Neural cell (in vitro differentiated cells): ENCODE measurements at regions not wholly inside any gene's neighbourhood (a gene's known extent, or its start where the extent isn't known, plus 50 kb on each side); places are given as distances from the start of the nearest gene placed in this dataset.

Experiments used
- H2AFZ ChIP-seq: fragments of 200-600, 300-800 bp; sonication (generic), shearing (Covaris generic); 2 replicates; pipeline ENCODE4 v1.6.0; 2014; ENCODE audit warnings: low read depth, mild to moderate bottlenecking, antibody characterized with exemption, low read length, moderate library complexity
- H3F3A ChIP-seq: fragments of 200-600 bp; shearing (Covaris generic); 2 replicates; pipeline ENCODE4 v1.6.1; 2016; ENCODE audit warnings: mild to moderate bottlenecking, moderate library complexity, mixed read lengths, antibody characterized with exemption, low read length; ENCODE audit not compliant: insufficient read depth, poor library complexity, severe bottlenecking
- H3K27ac ChIP-seq: fragments of 200-600, 300-800 bp; sonication (generic), shearing (Covaris generic); 2 replicates; pipeline ENCODE4 v1.5.1; 2014; ENCODE audit warnings: mild to moderate bottlenecking, low read length, moderate library complexity
- H3K27me3 ChIP-seq: fragments of 300-800, 200-600 bp; sonication (generic), shearing (Covaris generic); 2 replicates; pipeline ENCODE4 v1.6.0; 2014; ENCODE audit warnings: mild to moderate bottlenecking, low read depth, low read length, moderate library complexity; ENCODE audit not compliant: insufficient read depth
- H3K36me3 ChIP-seq: fragments of 300-800, 200-600 bp; sonication (generic), shearing (Covaris generic); 2 replicates; pipeline ENCODE4 v1.5.1; 2014; ENCODE audit warnings: mild to moderate bottlenecking, antibody characterized with exemption, low read length, moderate library complexity; ENCODE audit not compliant: insufficient read depth
- H3K4me2 ChIP-seq: fragments of 300-800, 200-600 bp; sonication (generic), shearing (Covaris generic); 2 replicates; pipeline ENCODE4 v1.6.0; 2014; ENCODE audit warnings: mild to moderate bottlenecking, low read length
- H3K4me3 ChIP-seq: fragments of 300-800, 200-600 bp; sonication (generic), shearing (Covaris generic); 2 replicates; pipeline ENCODE4 v1.5.1; 2014; ENCODE audit warnings: mild to moderate bottlenecking, low read length, moderate library complexity
- H3K79me2 ChIP-seq: fragments of 200-600 bp; shearing (Covaris generic); replicated peaks from 2 replicates; pipeline ENCODE4 v1.6.0; 2014; ENCODE audit warnings: mild to moderate bottlenecking, low read length, moderate library complexity; ENCODE audit not compliant: insufficient read depth
- H3K9ac ChIP-seq: fragments of 300-800, 200-600 bp; sonication (generic), shearing (Covaris generic); 2 replicates; pipeline ENCODE4 v1.6.1; 2016; ENCODE audit warnings: mild to moderate bottlenecking, low read length, mixed read lengths
- H3K9me2 ChIP-seq: fragments of 200-600 bp; shearing (Covaris generic); 2 replicates; pipeline ENCODE4 v1.6.1; 2016; ENCODE audit warnings: mild to moderate bottlenecking, low read length, mixed read lengths; ENCODE audit not compliant: insufficient read depth
- H3K9me3 ChIP-seq: fragments of 200-600, 300-800 bp; sonication (generic), shearing (Covaris generic); 2 replicates; pipeline ENCODE4 v1.6.1; 2016; ENCODE audit warnings: mild to moderate bottlenecking, mixed run types, low read length, moderate library complexity, mixed read lengths
- H4K20me1 ChIP-seq: fragments of 200-600 bp; shearing (Covaris generic); 2 replicates; pipeline ENCODE4 v1.6.1; 2016; ENCODE audit warnings: mild to moderate bottlenecking, mixed run types; ENCODE audit not compliant: insufficient read depth
- EP300 ChIP-seq: fragments of 450-650 bp; conservative IDR thresholded peaks from 2 replicates; pipeline ENCODE4 v1.6.1; 2014; ENCODE audit warnings: antibody characterized with exemption, mild to moderate bottlenecking, moderate library complexity; ENCODE audit not compliant: poor library complexity, severe bottlenecking
- EZH2 ChIP-seq: fragments of 200-600, 300-800 bp; shearing (Covaris generic), sonication (generic); IDR thresholded peaks from 2 replicates; pipeline ENCODE4 v1.6.1; 2014; ENCODE audit warnings: antibody characterized with exemption, low read length, borderline replicate concordance, mild to moderate bottlenecking; ENCODE audit not compliant: insufficient read depth, poor library complexity, severe bottlenecking
- MXI1 ChIP-seq: fragments of 450-650 bp; conservative IDR thresholded peaks from 2 replicates; pipeline ENCODE4 v1.6.1; 2014; ENCODE audit warnings: antibody characterized with exemption, mild to moderate bottlenecking; ENCODE audit not compliant: poor library complexity, severe bottlenecking
- POLR2AphosphoS5 ChIP-seq: IDR thresholded peaks from 2 replicates; pipeline ENCODE4 v1.6.1; 2012
- RAD21 ChIP-seq: fragments of 450-650 bp; conservative IDR thresholded peaks from 2 replicates; pipeline ENCODE4 v1.6.1; 2014; ENCODE audit warnings: antibody characterized with exemption, mild to moderate bottlenecking, moderate library complexity
- SMC3 ChIP-seq: fragments of 450-650 bp; conservative IDR thresholded peaks from 2 replicates; pipeline ENCODE4 v1.6.1; 2014; ENCODE audit warnings: antibody characterized with exemption, mild to moderate bottlenecking, moderate library complexity; ENCODE audit not compliant: poor library complexity
- TAF1 ChIP-seq: IDR thresholded peaks from 2 replicates; pipeline ENCODE4 v1.6.1; 2012; ENCODE audit warnings: low read depth
- TF ChIP-seq, protein P1 (sequence below): IDR thresholded peaks from 2 replicates; pipeline ENCODE4 v1.6.1; 2012; ENCODE audit warnings: borderline replicate concordance
- TF ChIP-seq, protein P2 (sequence below): fragments of 450-650 bp; IDR thresholded peaks from 2 replicates; pipeline ENCODE4 v1.5.1; 2014; ENCODE audit warnings: antibody characterized with exemption, mild to moderate bottlenecking, moderate library complexity; ENCODE audit not compliant: poor library complexity, severe bottlenecking

DNA sequence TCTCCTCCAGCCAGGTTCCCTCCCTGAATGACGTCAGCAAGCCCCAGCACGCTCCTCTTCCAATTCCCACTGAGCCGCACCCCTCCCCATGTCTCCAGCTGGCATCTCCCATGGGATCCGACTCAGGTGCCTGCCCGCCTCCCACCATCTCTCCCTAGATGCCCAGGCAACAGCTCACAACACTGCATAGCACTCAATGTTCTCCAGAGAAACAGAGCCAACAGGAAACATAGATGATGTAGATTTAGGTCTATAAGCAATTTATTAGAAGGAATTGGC is 532.3 kb downstream of the BRD1 start:
- Histone ChIP-seq H3K4me3 (no peak overlapping the region), H3K79me2 (no peaks in the 10 kb centered on the region), H3K27me3 (no peaks in the 10 kb centered on the region), H3K9ac (no peak overlapping the region), H3K36me3 (no peaks in the 10 kb centered on the region), H2AFZ (no peak overlapping the region), H3K27ac (no peak overlapping the region), H4K20me1 (no peaks in the 10 kb centered on the region), H3K4me2 (no peak overlapping the region), H3K9me2 (no peaks in the 10 kb centered on the region), H3F3A (no peaks in the 10 kb centered on the region), H3K9me3 (peaks cover 5% of the 10 kb centered on the region)
- no peak for TF ChIP-seq TAF1
- no peak for TF ChIP-seq EZH2
- TF ChIP-seq, protein P1, sequence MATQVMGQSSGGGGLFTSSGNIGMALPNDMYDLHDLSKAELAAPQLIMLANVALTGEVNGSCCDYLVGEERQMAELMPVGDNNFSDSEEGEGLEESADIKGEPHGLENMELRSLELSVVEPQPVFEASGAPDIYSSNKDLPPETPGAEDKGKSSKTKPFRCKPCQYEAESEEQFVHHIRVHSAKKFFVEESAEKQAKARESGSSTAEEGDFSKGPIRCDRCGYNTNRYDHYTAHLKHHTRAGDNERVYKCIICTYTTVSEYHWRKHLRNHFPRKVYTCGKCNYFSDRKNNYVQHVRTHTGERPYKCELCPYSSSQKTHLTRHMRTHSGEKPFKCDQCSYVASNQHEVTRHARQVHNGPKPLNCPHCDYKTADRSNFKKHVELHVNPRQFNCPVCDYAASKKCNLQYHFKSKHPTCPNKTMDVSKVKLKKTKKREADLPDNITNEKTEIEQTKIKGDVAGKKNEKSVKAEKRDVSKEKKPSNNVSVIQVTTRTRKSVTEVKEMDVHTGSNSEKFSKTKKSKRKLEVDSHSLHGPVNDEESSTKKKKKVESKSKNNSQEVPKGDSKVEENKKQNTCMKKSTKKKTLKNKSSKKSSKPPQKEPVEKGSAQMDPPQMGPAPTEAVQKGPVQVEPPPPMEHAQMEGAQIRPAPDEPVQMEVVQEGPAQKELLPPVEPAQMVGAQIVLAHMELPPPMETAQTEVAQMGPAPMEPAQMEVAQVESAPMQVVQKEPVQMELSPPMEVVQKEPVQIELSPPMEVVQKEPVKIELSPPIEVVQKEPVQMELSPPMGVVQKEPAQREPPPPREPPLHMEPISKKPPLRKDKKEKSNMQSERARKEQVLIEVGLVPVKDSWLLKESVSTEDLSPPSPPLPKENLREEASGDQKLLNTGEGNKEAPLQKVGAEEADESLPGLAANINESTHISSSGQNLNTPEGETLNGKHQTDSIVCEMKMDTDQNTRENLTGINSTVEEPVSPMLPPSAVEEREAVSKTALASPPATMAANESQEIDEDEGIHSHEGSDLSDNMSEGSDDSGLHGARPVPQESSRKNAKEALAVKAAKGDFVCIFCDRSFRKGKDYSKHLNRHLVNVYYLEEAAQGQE = no peak

DNA sequence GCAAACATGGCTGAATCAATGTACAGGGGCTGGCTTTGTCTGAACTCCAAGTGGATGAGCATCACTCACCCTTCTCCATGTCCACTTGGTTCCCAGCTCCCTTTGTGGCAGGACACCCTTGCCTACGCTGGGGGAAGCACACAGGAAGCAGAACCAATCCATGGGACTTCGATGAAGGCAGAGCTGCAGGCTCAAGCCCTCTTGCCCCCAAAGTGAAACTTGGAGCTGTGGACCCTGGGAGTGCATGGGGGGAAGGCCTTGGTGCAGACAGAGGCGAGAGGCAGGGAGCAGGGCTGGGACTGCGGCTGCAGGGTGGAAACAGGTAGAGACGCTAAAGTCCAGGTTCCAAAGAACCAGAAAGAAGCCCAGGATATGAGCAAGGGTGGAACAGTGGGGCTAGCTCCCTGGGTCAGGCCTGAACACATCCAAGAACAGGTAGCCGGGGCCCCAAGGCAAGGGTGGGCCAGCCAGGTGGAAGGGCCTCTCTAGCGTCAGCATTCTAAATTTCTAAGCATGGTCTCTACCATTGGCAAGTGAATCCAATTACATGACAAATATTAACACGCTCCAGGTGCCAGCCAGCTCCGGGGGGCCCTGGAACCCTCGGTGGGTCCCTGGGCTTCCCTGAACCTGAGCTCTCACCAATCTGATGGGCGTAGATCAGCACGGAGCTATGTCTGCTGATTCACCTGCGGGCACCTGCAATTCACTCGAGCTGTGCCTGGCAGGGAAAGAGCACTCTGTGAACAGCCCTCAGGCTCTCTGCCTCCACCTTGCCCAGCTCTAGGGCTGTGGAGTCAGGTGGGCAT is 532.8 kb downstream of the BRD1 start:
- Histone ChIP-seq H3K27ac (no peak overlapping the region), H3K36me3 (no peaks in the 10 kb centered on the region), H3K4me2 (no peak overlapping the region), H2AFZ (no peak overlapping the region), H3K4me3 (no peak overlapping the region), H4K20me1 (no peaks in the 10 kb centered on the region), H3K9ac (no peak overlapping the region), H3K9me3 (peaks cover 5% of the 10 kb centered on the region), H3K9me2 (no peaks in the 10 kb centered on the region), H3K79me2 (no peaks in the 10 kb centered on the region), H3F3A (no peaks in the 10 kb centered on the region), H3K27me3 (no peaks in the 10 kb centered on the region)
- no peak for TF ChIP-seq RAD21
- TF ChIP-seq EP300 = no peak
- TF ChIP-seq MXI1 = no peak
- no peak for TF ChIP-seq TAF1
- TF ChIP-seq POLR2AphosphoS5 = no peak
- no peak for TF ChIP-seq SMC3
- no peak for TF ChIP-seq EZH2
- TF ChIP-seq, protein P2, sequence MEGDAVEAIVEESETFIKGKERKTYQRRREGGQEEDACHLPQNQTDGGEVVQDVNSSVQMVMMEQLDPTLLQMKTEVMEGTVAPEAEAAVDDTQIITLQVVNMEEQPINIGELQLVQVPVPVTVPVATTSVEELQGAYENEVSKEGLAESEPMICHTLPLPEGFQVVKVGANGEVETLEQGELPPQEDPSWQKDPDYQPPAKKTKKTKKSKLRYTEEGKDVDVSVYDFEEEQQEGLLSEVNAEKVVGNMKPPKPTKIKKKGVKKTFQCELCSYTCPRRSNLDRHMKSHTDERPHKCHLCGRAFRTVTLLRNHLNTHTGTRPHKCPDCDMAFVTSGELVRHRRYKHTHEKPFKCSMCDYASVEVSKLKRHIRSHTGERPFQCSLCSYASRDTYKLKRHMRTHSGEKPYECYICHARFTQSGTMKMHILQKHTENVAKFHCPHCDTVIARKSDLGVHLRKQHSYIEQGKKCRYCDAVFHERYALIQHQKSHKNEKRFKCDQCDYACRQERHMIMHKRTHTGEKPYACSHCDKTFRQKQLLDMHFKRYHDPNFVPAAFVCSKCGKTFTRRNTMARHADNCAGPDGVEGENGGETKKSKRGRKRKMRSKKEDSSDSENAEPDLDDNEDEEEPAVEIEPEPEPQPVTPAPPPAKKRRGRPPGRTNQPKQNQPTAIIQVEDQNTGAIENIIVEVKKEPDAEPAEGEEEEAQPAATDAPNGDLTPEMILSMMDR = no peak
- TF ChIP-seq, protein P1 = no peak
